ENCODE measurements at regions not wholly inside any gene's neighbourhood (a gene's known extent, or its start where the extent isn't known, plus 50 kb on each side); places are given as distances from the start of the nearest gene placed in this dataset.

GRCh38 chr16:26708428-26708827 is 358.3 kb upstream of the C16orf82 start:
- no peak for TF ChIP-seq CTCF (IDR thresholded peaks at IDR 0.05)
- no peak for TF ChIP-seq POLR2A (IDR thresholded peaks at IDR 0.05)

All from heart left ventricle (tissue), 13 donors.